ENCODE measurements at regions not wholly inside any gene's neighbourhood (a gene's known extent, or its start where the extent isn't known, plus 50 kb on each side); places are given as distances from the start of the nearest gene placed in this dataset.

- ChIA-PET CTCF (no interaction called here), POLR2A (interaction anchor here (0.6 kb wide), 1 partner anchor 349 kb away, joined by 3 read pairs; no protein-coding TSS in a partner anchor)
- no peaks in the 10 kb centered on the region for H3K36me3 ChIP-seq (ENCODE audit: control insufficient read depth in 2 of 3, insufficient read depth in 3 of 3, low read length in 3 of 3)
- Mint-ChIP-seq H3K4me1 (peaks cover 6 to 22% (median 13%) of the 10 kb centered on the region in 7 donors), H3K27ac (peak overlapping the region in 1 of 9 donors; percentile 33), H3K27me3 (peaks cover 0 to 2% (median 0%) of the 10 kb centered on the region in 5 donors), H3K4me3 (no peak overlapping the region), H3K9me3 (peaks cover 0 to 36% (median 15%) of the 10 kb centered on the region in 11 donors), H3K36me3 (peaks cover 0 to 16% (median 14%) of the 10 kb centered on the region in 5 donors)
- no peak for ATAC-seq
- H3K27ac ChIP-seq (ENCODE audit: low read depth, low read length), result no peak overlapping the region
- intact Hi-C loops (cut with micrococcal nuclease), result no loop called here
- no peaks in the 10 kb centered on the region for H3K27me3 ChIP-seq (ENCODE audit: control insufficient read depth in 2 of 2, insufficient read depth in 2 of 2, low read length in 2 of 2)
- no peak for DNase-seq
- H3K9me3 ChIP-seq (ENCODE audit: control insufficient read depth in 2 of 3, low read length in 3 of 3), result peaks cover 0 to 13% (median 10%) of the 10 kb centered on the region in 3 experiments
- H3K4me3 ChIP-seq (ENCODE audit: low read length), result no peak overlapping the region
- H3K4me1 ChIP-seq (ENCODE audit: control insufficient read depth in 2 of 2, insufficient read depth in 2 of 2, low read length in 2 of 2), result no peaks in the 10 kb centered on the region
Observed at GRCh38 chr12:9351136-9351535, 142.9 kb upstream of the PZP start.

- Histone ChIP-seq H3K4me1 (ENCODE audit: control insufficient read depth in 2 of 2, insufficient read depth in 2 of 2, low read length in 2 of 2) (peaks cover 1 to 4% of the 10 kb centered on the region in 2 donors), H3K36me3 (ENCODE audit: control insufficient read depth in 2 of 3, insufficient read depth in 3 of 3, low read length in 3 of 3) (no peaks in the 10 kb centered on the region), H3K27me3 (ENCODE audit: control insufficient read depth in 2 of 2, insufficient read depth in 2 of 2, low read length in 2 of 2) (no peaks in the 10 kb centered on the region), H3K9me3 (ENCODE audit: control insufficient read depth in 2 of 3, low read length in 3 of 3) (peaks cover 0 to 13% (median 10%) of the 10 kb centered on the region in 3 experiments), H3K27ac (ENCODE audit: low read depth, low read length) (no peak overlapping the region), H3K4me3 (ENCODE audit: low read length) (no peak overlapping the region)
- H3K27me3 Mint-ChIP-seq, result no peaks in the 10 kb centered on the region
- H3K27ac Mint-ChIP-seq, result no peak overlapping the region
- ChIA-PET POLR2A (interaction anchor here (0.6 kb wide), 1 partner anchor 15 kb away, joined by 3 read pairs; no protein-coding TSS in a partner anchor), CTCF (no interaction called here)
- no peak for ATAC-seq
- no peak for DNase-seq
- peaks cover 0 to 16% (median 14%) of the 10 kb centered on the region in 5 donors for H3K36me3 Mint-ChIP-seq
- peaks cover 6 to 30% (median 16%) of the 10 kb centered on the region in 7 donors for H3K4me1 Mint-ChIP-seq
- intact Hi-C loops (cut with micrococcal nuclease), result no loop called here
- peaks cover 0 to 29% (median 13%) of the 10 kb centered on the region in 11 donors for H3K9me3 Mint-ChIP-seq
- no peak overlapping the region for H3K4me3 Mint-ChIP-seq
Observed at GRCh38 chr12:9349888-9350885, 142.0 kb upstream of the PZP start.

DNA sequence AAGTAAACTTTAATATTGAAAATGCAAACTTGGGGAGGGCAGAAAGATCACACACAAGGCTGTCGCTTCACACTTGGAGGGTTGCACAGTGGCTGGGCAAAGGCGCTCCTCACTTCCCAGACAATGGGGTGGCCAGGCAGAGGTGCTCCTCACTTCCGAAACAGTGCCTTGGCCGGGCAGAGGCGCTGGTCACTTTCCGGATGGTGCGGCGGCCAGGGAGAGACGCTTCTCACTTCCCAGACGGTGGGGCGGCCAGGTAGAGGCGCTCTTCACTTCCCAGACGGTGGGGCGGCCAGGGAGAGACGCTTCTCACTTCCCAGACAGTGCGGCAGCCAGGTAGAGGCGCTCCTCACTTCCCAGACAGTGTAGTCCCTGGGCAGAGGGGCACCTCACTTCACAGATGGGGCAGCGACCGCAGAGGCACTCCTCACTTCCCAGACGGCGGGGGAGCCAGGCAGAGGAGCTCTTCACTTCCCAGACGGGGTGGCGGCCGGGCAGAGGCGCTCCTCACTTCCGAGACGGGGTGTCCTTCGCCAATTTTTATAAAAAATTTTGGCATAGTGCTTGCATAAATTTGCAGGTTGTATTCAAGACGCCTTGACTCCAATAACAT, 140.8 kb upstream of the PZP start:
- peaks cover 8 to 41% (median 20%) of the 10 kb centered on the region in 7 donors for H3K4me1 Mint-ChIP-seq
- H3K9me3 Mint-ChIP-seq, result peaks cover 0 to 17% (median 6%) of the 10 kb centered on the region in 11 donors
- intact Hi-C loops (cut with micrococcal nuclease), result no loop called here
- H3K27me3 Mint-ChIP-seq, result no peaks in the 10 kb centered on the region
- ATAC-seq, result no peak
- H3K27ac ChIP-seq (ENCODE audit: low read depth, low read length), result no peak overlapping the region
- H3K27ac Mint-ChIP-seq, result peak overlapping the region in 1 of 9 donors; percentile 42
- H3K27me3 ChIP-seq (ENCODE audit: control insufficient read depth in 2 of 2, insufficient read depth in 2 of 2, low read length in 2 of 2), result no peaks in the 10 kb centered on the region
- DNase-seq, result no peak
- no peaks in the 10 kb centered on the region for H3K36me3 ChIP-seq (ENCODE audit: control insufficient read depth in 2 of 3, insufficient read depth in 3 of 3, low read length in 3 of 3)
- H3K9me3 ChIP-seq (ENCODE audit: control insufficient read depth in 2 of 3, low read length in 3 of 3), result peaks cover 0 to 10% (median 10%) of the 10 kb centered on the region in 3 experiments
- peaks cover 7 to 9% of the 10 kb centered on the region in 2 donors for H3K4me1 ChIP-seq (ENCODE audit: control insufficient read depth in 2 of 2, insufficient read depth in 2 of 2, low read length in 2 of 2)
- H3K4me3 ChIP-seq (ENCODE audit: low read length), result no peak overlapping the region
- POLR2A ChIA-PET, result no interaction called here
- H3K4me3 Mint-ChIP-seq, result no peak overlapping the region
- CTCF ChIA-PET, result no interaction called here
- H3K36me3 Mint-ChIP-seq, result peaks cover 0 to 14% (median 6%) of the 10 kb centered on the region in 5 donors

GRCh38 chr12:9347328-9348127, 139.3 kb upstream of the PZP start:
- Mint-ChIP-seq H3K4me3 (no peak overlapping the region), H3K27ac (no peak overlapping the region), H3K9me3 (peaks cover 0 to 5% (median 0%) of the 10 kb centered on the region in 11 donors), H3K36me3 (peaks cover 0 to 11% (median 4%) of the 10 kb centered on the region in 5 donors), H3K27me3 (no peaks in the 10 kb centered on the region), H3K4me1 (peaks cover 8 to 54% (median 26%) of the 10 kb centered on the region in 7 donors)
- no peak overlapping the region for H3K27ac ChIP-seq (ENCODE audit: low read depth, low read length)
- ATAC-seq (no peak), DNase-seq (no peak)
- CTCF ChIA-PET, result no interaction called here
- no peaks in the 10 kb centered on the region for H3K36me3 ChIP-seq (ENCODE audit: control insufficient read depth in 2 of 3, insufficient read depth in 3 of 3, low read length in 3 of 3)
- intact Hi-C loops (cut with micrococcal nuclease), result no loop called here
- peaks cover 7 to 18% of the 10 kb centered on the region in 2 donors for H3K4me1 ChIP-seq (ENCODE audit: control insufficient read depth in 2 of 2, insufficient read depth in 2 of 2, low read length in 2 of 2)
- H3K27me3 ChIP-seq (ENCODE audit: control insufficient read depth in 2 of 2, insufficient read depth in 2 of 2, low read length in 2 of 2), result no peaks in the 10 kb centered on the region
- H3K4me3 ChIP-seq (ENCODE audit: low read length), result no peak overlapping the region
- H3K9me3 ChIP-seq (ENCODE audit: control insufficient read depth in 2 of 3, low read length in 3 of 3), result no peaks in the 10 kb centered on the region
- POLR2A ChIA-PET, result no interaction called here

DNA sequence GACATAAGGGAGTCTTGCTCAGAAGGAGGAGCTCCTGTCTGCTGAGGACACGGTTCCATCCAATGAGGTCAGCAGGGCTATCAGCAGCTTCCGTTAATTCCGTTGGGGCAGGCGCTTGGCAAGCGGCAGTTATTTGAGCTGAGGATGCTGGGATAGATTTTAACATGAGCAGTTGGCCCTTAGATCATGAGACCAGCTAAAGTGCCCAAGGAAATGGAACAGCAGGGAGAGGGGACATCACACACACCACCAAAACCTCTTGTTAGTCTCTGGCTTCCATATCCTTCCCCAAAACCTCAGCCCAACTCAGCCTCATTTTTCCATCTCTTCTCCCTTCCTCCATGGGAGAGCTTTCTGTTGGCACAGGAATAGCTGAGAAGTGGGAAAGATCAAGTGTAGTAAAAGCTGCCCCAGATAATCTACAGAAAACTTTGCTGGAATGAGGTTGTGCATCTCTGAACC, 138.7 kb upstream of the PZP start:
- no peaks in the 10 kb centered on the region for H3K36me3 ChIP-seq (ENCODE audit: control insufficient read depth in 2 of 3, insufficient read depth in 3 of 3, low read length in 3 of 3)
- H3K27ac Mint-ChIP-seq, result peak overlapping the region in 1 of 9 donors; percentile 50
- intact Hi-C loops (cut with micrococcal nuclease), result no loop called here

DNA sequence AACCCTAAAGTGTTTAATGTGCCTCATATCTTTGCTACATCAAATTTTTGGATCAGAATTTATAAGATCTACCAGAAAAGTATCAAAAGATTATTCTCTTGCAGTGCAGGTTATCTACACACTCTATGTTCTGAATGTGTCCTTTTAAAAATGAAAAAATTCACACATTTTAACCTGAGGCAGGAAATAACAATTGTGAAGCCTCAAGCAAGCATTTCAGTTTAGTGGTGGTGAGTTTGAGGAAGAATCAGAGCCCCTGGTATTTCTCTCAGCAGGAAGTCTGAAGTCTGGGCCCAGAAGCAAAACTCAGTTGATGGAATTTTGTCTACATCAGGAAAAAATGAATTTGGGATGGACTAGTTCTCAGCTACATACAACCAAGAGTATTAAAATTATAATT, 137.0 kb upstream of the PZP start:
- H3K4me3 Mint-ChIP-seq, result peak overlapping the region in 5 of 10 donors; percentile 11 to 65 (median 45)
- H3K9me3 Mint-ChIP-seq, result no peaks in the 10 kb centered on the region
- Histone ChIP-seq H3K27ac (ENCODE audit: low read depth, low read length) (no peak overlapping the region), H3K36me3 (ENCODE audit: control insufficient read depth in 2 of 3, insufficient read depth in 3 of 3, low read length in 3 of 3) (no peaks in the 10 kb centered on the region), H3K27me3 (ENCODE audit: control insufficient read depth in 2 of 2, insufficient read depth in 2 of 2, low read length in 2 of 2) (no peaks in the 10 kb centered on the region), H3K9me3 (ENCODE audit: control insufficient read depth in 2 of 3, low read length in 3 of 3) (no peaks in the 10 kb centered on the region), H3K4me1 (ENCODE audit: control insufficient read depth in 2 of 2, insufficient read depth in 2 of 2, low read length in 2 of 2) (peaks cover 16 to 33% of the 10 kb centered on the region in 2 donors), H3K4me3 (ENCODE audit: low read length) (no peak overlapping the region)
- CTCF ChIA-PET, result no interaction called here
- peak overlapping the region in 3 of 9 donors; percentile 9 to 51 (median 14) for H3K27ac Mint-ChIP-seq
- no peaks in the 10 kb centered on the region for H3K27me3 Mint-ChIP-seq
- intact Hi-C loops (cut with micrococcal nuclease), result no loop called here
- POLR2A ChIA-PET, result interaction anchor here (1.2 kb wide), 1 partner anchor 124 kb away, joined by 3 read pairs; no protein-coding TSS in a partner anchor
- no peak for ATAC-seq
- peak in 1 of 9 donors; percentile 12 for DNase-seq
- peaks cover 16 to 66% (median 46%) of the 10 kb centered on the region in 7 donors for H3K4me1 Mint-ChIP-seq
- H3K36me3 Mint-ChIP-seq, result peaks cover 0 to 4% (median 0%) of the 10 kb centered on the region in 5 donors

More for the DNA sequence above, 138.7 kb upstream of the PZP start:
- no peak for DNase-seq
- Mint-ChIP-seq H3K27me3 (no peaks in the 10 kb centered on the region), H3K9me3 (peaks cover 0 to 3% (median 0%) of the 10 kb centered on the region in 11 donors), H3K36me3 (peaks cover 0 to 7% (median 0%) of the 10 kb centered on the region in 5 donors), H3K4me3 (no peak overlapping the region), H3K4me1 (peaks cover 13 to 60% (median 33%) of the 10 kb centered on the region in 7 donors)
- H3K4me3 ChIP-seq (ENCODE audit: low read length), result no peak overlapping the region
- H3K4me1 ChIP-seq (ENCODE audit: control insufficient read depth in 2 of 2, insufficient read depth in 2 of 2, low read length in 2 of 2), result peaks cover 14 to 24% of the 10 kb centered on the region in 2 donors
- ChIA-PET POLR2A (no interaction called here), CTCF (no interaction called here)
- no peak for ATAC-seq
- H3K9me3 ChIP-seq (ENCODE audit: control insufficient read depth in 2 of 3, low read length in 3 of 3), result no peaks in the 10 kb centered on the region
- H3K27me3 ChIP-seq (ENCODE audit: control insufficient read depth in 2 of 2, insufficient read depth in 2 of 2, low read length in 2 of 2), result no peaks in the 10 kb centered on the region
- no peak overlapping the region for H3K27ac ChIP-seq (ENCODE audit: low read depth, low read length)
